ENCODE measurements at regions not wholly inside any gene's neighbourhood (a gene's known extent, or its start where the extent isn't known, plus 50 kb on each side); places are given as distances from the start of the nearest gene placed in this dataset.

- Histone ChIP-seq H3K27ac (ENCODE audit: low read length) (no peak overlapping the region), H3K4me2 (ENCODE audit: low read depth, low read length, poor library complexity, severe bottlenecking) (no peak overlapping the region), H3K9me3 (ENCODE audit: low read length) (no peaks in the 10 kb centered on the region), H3K9ac (ENCODE audit: low read length) (no peak overlapping the region), H3K9me2 (replicated peaks; ENCODE audit: insufficient read depth, low read length) (no peaks in the 10 kb centered on the region), H3K4me3 (ENCODE audit: low read length) (no peak overlapping the region), H3K79me2 (ENCODE audit: low read length) (no peaks in the 10 kb centered on the region), H3K27me3 (ENCODE audit: low read length) (no peaks in the 10 kb centered on the region), H3K36me3 (ENCODE audit: insufficient read depth, low read length) (no peaks in the 10 kb centered on the region), H4K20me1 (ENCODE audit: insufficient read depth, low read depth, low read length) (no peaks in the 10 kb centered on the region), H3K4me1 (ENCODE audit: low read length) (peaks cover 4% of the 10 kb centered on the region), H2AFZ (ENCODE audit: low read length) (no peak overlapping the region)
- DNase-seq: no peak
Observed at GRCh38 chr17:77019893-77020379, 120.8 kb upstream of the SEC14L1 start.

DNA sequence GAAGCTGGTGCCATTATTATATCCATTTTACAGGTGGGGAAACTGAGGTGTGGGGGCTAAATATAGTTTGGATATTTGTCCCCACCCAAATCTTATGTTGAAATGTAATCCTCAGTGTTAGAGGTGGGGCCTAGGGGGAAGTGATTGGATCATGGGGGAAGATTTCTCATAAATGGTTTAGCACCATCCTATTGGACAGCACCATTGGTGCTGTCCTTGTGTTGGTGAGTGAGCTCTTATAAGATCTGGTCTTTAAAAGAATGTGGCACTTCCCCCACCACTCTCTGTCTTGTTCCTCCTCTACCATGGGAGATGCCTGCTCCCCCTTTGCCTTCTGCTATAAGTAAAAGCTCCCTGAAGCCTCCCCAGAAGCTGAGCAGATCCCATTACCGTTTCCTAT is 119.8 kb upstream of the SEC14L1 start:
- DNase-seq: no peak

DNA sequence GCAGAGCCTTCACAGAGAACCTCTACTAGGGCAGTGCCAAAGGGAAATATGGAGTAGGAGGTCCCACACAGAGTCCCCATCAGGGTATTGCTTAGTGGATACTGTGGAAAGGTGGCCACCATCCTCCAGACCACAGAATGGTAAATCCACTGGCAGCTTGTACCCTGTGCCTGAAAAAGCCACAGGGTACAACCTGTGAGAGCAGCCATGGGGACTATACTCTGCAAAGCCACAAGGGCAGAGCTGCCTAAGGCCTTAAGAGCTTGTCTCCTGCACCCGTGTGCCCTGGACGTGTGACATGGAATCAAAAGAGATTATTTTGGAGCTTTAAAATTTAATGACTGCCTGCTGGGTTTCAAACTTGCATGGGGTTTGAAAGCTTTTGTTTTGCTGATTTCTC is 118.0 kb upstream of the SEC14L1 start:
- H3K27ac ChIP-seq (ENCODE audit: low read length): no peak overlapping the region
- no peaks in the 10 kb centered on the region for H3K79me2 ChIP-seq (ENCODE audit: low read length)
- H3K9ac ChIP-seq (ENCODE audit: low read length): no peak overlapping the region
- DNase-seq: no peak
- no peaks in the 10 kb centered on the region for H3K9me3 ChIP-seq (ENCODE audit: low read length)
- H3K4me2 ChIP-seq (ENCODE audit: low read depth, low read length, poor library complexity, severe bottlenecking): no peak overlapping the region
- H3K9me2 ChIP-seq (replicated peaks; ENCODE audit: insufficient read depth, low read length): no peaks in the 10 kb centered on the region
- no peak overlapping the region for H3K4me3 ChIP-seq (ENCODE audit: low read length)
- no peaks in the 10 kb centered on the region for H4K20me1 ChIP-seq (ENCODE audit: insufficient read depth, low read depth, low read length)
- 0 out of 2 replicates have a peak, but pooled peaks cover 2% of the 10 kb centered on the region for H3K27me3 ChIP-seq (ENCODE audit: low read length)
- no peak overlapping the region for H2AFZ ChIP-seq (ENCODE audit: low read length)
- peaks cover 7% of the 10 kb centered on the region for H3K4me1 ChIP-seq (ENCODE audit: low read length)
- no peaks in the 10 kb centered on the region for H3K36me3 ChIP-seq (ENCODE audit: insufficient read depth, low read length)

More for the DNA sequence above, 119.8 kb upstream of the SEC14L1 start:
- no peak overlapping the region for H2AFZ ChIP-seq (ENCODE audit: low read length)
- peaks cover 4% of the 10 kb centered on the region for H3K4me1 ChIP-seq (ENCODE audit: low read length)
- no peaks in the 10 kb centered on the region for H3K79me2 ChIP-seq (ENCODE audit: low read length)
- no peaks in the 10 kb centered on the region for H3K36me3 ChIP-seq (ENCODE audit: insufficient read depth, low read length)
- no peak overlapping the region for H3K27ac ChIP-seq (ENCODE audit: low read length)
- H3K9ac ChIP-seq (ENCODE audit: low read length): no peak overlapping the region
- H3K27me3 ChIP-seq (ENCODE audit: low read length): 0 out of 2 replicates have a peak, but pooled peaks cover 2% of the 10 kb centered on the region
- H3K4me2 ChIP-seq (ENCODE audit: low read depth, low read length, poor library complexity, severe bottlenecking): no peak overlapping the region
- H3K9me2 ChIP-seq (replicated peaks; ENCODE audit: insufficient read depth, low read length): no peaks in the 10 kb centered on the region
- H3K9me3 ChIP-seq (ENCODE audit: low read length): no peaks in the 10 kb centered on the region
- H3K4me3 ChIP-seq (ENCODE audit: low read length): no peak overlapping the region
- H4K20me1 ChIP-seq (ENCODE audit: insufficient read depth, low read depth, low read length): no peaks in the 10 kb centered on the region

DNA sequence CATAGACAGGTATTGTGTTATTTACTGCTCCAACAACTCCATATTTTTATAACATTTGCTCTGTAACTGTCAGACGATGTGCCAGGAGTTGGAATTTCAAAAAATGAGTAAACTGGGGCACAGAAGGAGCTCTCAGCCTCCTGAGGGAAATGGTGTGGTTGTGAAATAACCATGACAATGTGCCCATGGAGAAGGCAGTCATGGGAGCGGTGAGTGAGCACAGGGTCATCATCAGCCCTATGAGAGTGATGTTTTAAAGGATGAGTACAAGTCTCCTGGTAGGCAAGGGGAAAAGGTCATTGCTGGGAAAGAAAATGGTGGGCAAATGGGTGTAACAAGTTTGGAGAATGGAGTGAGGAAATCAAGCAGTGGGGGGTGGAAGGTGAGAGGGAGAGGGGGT is 115.0 kb upstream of the SEC14L1 start:
- no peaks in the 10 kb centered on the region for H3K9me3 ChIP-seq (ENCODE audit: low read length)
- H3K4me2 ChIP-seq (ENCODE audit: low read depth, low read length, poor library complexity, severe bottlenecking): no peak overlapping the region
- H3K27ac ChIP-seq (ENCODE audit: low read length): no peak overlapping the region
- H3K27me3 ChIP-seq (ENCODE audit: low read length): 0 out of 2 replicates have a peak, but pooled peaks cover 2% of the 10 kb centered on the region
- peaks cover 7% of the 10 kb centered on the region for H3K4me1 ChIP-seq (ENCODE audit: low read length)
- H3K9me2 ChIP-seq (replicated peaks; ENCODE audit: insufficient read depth, low read length): no peaks in the 10 kb centered on the region
- no peaks in the 10 kb centered on the region for H3K79me2 ChIP-seq (ENCODE audit: low read length)
- no peak overlapping the region for H3K4me3 ChIP-seq (ENCODE audit: low read length)
- no peaks in the 10 kb centered on the region for H4K20me1 ChIP-seq (ENCODE audit: insufficient read depth, low read depth, low read length)
- H3K9ac ChIP-seq (ENCODE audit: low read length): no peak overlapping the region
- no peak overlapping the region for H2AFZ ChIP-seq (ENCODE audit: low read length)
- H3K36me3 ChIP-seq (ENCODE audit: insufficient read depth, low read length): no peaks in the 10 kb centered on the region
- no peak for DNase-seq

GRCh38 chr17:77027271-77027889 is 113.4 kb upstream of the SEC14L1 start:
- DNase-seq: peak; percentile 54
- Histone ChIP-seq H3K36me3 (ENCODE audit: insufficient read depth, low read length) (no peaks in the 10 kb centered on the region), H3K9ac (ENCODE audit: low read length) (no peak overlapping the region), H3K9me2 (replicated peaks; ENCODE audit: insufficient read depth, low read length) (no peaks in the 10 kb centered on the region), H3K79me2 (ENCODE audit: low read length) (no peaks in the 10 kb centered on the region), H3K27me3 (ENCODE audit: low read length) (0 out of 2 replicates have a peak, but pooled peaks cover 2% of the 10 kb centered on the region), H4K20me1 (ENCODE audit: insufficient read depth, low read depth, low read length) (no peaks in the 10 kb centered on the region), H2AFZ (ENCODE audit: low read length) (0 out of 2 replicates have a peak overlapping the region, but pooled peaks have one; percentile 5), H3K9me3 (ENCODE audit: low read length) (0 out of 2 replicates have a peak, but pooled peaks cover 3% of the 10 kb centered on the region), H3K4me3 (ENCODE audit: low read length) (no peak overlapping the region), H3K27ac (ENCODE audit: low read length) (no peak overlapping the region), H3K4me2 (ENCODE audit: low read depth, low read length, poor library complexity, severe bottlenecking) (no peak overlapping the region), H3K4me1 (ENCODE audit: low read length) (peaks cover 7% of the 10 kb centered on the region)

DNA sequence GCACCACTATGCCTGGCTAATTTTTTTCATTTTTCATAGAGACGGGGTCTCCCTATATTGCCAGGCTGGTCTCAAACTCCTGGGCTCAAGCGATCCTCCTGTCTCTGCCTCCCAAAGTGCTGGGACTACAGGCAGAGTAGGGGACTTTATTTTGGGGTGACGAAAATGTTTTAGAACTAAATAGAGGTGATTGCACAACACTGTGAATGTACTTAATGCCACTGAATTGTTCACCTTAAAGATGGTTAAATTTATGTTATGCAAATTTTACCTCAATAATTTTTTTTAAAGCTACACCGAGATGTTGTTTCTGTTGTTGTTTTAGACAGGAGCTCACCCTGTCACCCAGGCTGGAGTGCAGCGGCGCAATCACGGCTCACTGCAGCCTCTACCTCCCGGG is 111.9 kb upstream of the SEC14L1 start:
- H3K4me1 ChIP-seq (ENCODE audit: low read length): peaks cover 7% of the 10 kb centered on the region
- no peaks in the 10 kb centered on the region for H3K36me3 ChIP-seq (ENCODE audit: insufficient read depth, low read length)
- H4K20me1 ChIP-seq (ENCODE audit: insufficient read depth, low read depth, low read length): no peaks in the 10 kb centered on the region
- no peak overlapping the region for H3K27ac ChIP-seq (ENCODE audit: low read length)
- H2AFZ ChIP-seq (ENCODE audit: low read length): no peak overlapping the region
- no peak overlapping the region for H3K9ac ChIP-seq (ENCODE audit: low read length)
- DNase-seq: no peak
- H3K9me2 ChIP-seq (replicated peaks; ENCODE audit: insufficient read depth, low read length): no peaks in the 10 kb centered on the region
- H3K9me3 ChIP-seq (ENCODE audit: low read length): 0 out of 2 replicates have a peak, but pooled peaks cover 3% of the 10 kb centered on the region
- H3K4me3 ChIP-seq (ENCODE audit: low read length): no peak overlapping the region
- H3K79me2 ChIP-seq (ENCODE audit: low read length): no peaks in the 10 kb centered on the region
- H3K4me2 ChIP-seq (ENCODE audit: low read depth, low read length, poor library complexity, severe bottlenecking): no peak overlapping the region
- 0 out of 2 replicates have a peak, but pooled peaks cover 2% of the 10 kb centered on the region for H3K27me3 ChIP-seq (ENCODE audit: low read length)

DNA sequence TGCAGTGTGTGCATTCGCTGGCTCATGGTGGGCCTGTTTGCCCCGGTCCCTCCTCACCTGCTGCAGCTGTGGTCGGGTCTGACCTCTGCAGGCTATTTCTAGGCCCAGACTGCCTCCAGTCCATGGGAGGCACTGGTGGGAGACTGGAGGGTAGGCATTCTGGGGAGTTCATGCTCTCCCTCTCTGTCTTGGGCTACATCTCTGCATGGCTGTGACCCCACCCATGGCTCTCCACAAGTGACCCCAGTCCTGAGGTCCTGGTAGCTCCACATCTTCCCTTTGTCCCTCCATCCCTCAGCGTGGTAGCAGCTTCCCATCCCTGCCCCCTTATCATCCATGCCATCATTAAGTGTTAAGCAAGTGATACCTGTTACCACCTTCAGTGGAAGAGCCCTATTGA is 107.8 kb upstream of the SEC14L1 start:
- no peaks in the 10 kb centered on the region for H3K36me3 ChIP-seq (ENCODE audit: insufficient read depth, low read length)
- H3K9me2 ChIP-seq (replicated peaks; ENCODE audit: insufficient read depth, low read length): no peaks in the 10 kb centered on the region
- no peaks in the 10 kb centered on the region for H3K79me2 ChIP-seq (ENCODE audit: low read length)
- no peak overlapping the region for H3K9ac ChIP-seq (ENCODE audit: low read length)
- H3K4me3 ChIP-seq (ENCODE audit: low read length): no peak overlapping the region
- H4K20me1 ChIP-seq (ENCODE audit: insufficient read depth, low read depth, low read length): no peaks in the 10 kb centered on the region
- no peak for DNase-seq
- no peak overlapping the region for H3K4me2 ChIP-seq (ENCODE audit: low read depth, low read length, poor library complexity, severe bottlenecking)
- 0 out of 2 replicates have a peak, but pooled peaks cover 3% of the 10 kb centered on the region for H3K9me3 ChIP-seq (ENCODE audit: low read length)
- peaks cover 39% of the 10 kb centered on the region for H3K4me1 ChIP-seq (ENCODE audit: low read length)
- no peak overlapping the region for H2AFZ ChIP-seq (ENCODE audit: low read length)
- H3K27ac ChIP-seq (ENCODE audit: low read length): no peak overlapping the region
- H3K27me3 ChIP-seq (ENCODE audit: low read length): no peaks in the 10 kb centered on the region

DNA sequence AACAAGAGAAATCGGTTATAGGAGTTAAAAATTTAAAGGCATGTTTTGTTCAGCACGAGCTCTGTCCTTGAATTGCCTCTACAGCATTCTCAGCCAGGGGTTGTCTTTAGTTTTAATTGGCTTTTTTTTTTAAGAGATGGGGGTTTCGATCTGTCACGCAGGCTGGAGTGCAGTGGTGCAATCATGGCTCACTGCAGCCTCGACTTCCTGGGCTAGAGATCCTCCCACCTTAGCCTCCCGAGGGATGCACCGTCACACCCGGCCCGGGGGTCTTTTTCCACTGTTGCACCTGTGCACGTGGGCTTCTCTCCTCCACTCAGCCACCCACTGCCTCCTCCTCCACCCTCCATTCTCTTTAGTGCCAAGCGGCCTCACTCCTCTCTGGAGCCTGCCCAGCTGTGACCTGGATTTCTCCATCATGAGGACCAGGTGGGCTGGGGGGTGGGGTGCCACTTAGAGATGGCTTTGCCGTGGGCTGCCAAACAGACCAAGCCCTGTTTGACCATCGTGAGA is 106.8 kb upstream of the SEC14L1 start:
- H3K9ac ChIP-seq (ENCODE audit: low read length): no peak overlapping the region
- no peak overlapping the region for H3K4me3 ChIP-seq (ENCODE audit: low read length)
- no peak overlapping the region for H3K27ac ChIP-seq (ENCODE audit: low read length)
- no peaks in the 10 kb centered on the region for H3K9me2 ChIP-seq (replicated peaks; ENCODE audit: insufficient read depth, low read length)
- no peak overlapping the region; the same call in 1 of the 2 replicates for H2AFZ ChIP-seq (ENCODE audit: low read length)
- H3K79me2 ChIP-seq (ENCODE audit: low read length): no peaks in the 10 kb centered on the region
- no peak for DNase-seq
- H3K9me3 ChIP-seq (ENCODE audit: low read length): 0 out of 2 replicates have a peak, but pooled peaks cover 3% of the 10 kb centered on the region
- H3K27me3 ChIP-seq (ENCODE audit: low read length): no peaks in the 10 kb centered on the region
- peaks cover 40% of the 10 kb centered on the region for H3K4me1 ChIP-seq (ENCODE audit: low read length)
- no peaks in the 10 kb centered on the region for H4K20me1 ChIP-seq (ENCODE audit: insufficient read depth, low read depth, low read length)
- no peaks in the 10 kb centered on the region for H3K36me3 ChIP-seq (ENCODE audit: insufficient read depth, low read length)
- no peak overlapping the region for H3K4me2 ChIP-seq (ENCODE audit: low read depth, low read length, poor library complexity, severe bottlenecking)
